ENCODE measurements at regions not wholly inside any gene's neighbourhood (a gene's known extent, or its start where the extent isn't known, plus 50 kb on each side); places are given as distances from the start of the nearest gene placed in this dataset.

GRCh38 chr1:22343456-22344328, 108.0 kb upstream of the ZBTB40 start:
- no peak for TF ChIP-seq CTCF (IDR thresholded peaks at IDR 0.05; ENCODE audit: low read depth, low read length)

GRCh38 chr1:22344329-22344630, 107.4 kb upstream of the ZBTB40 start:
- no peak overlapping the region for H3K4me3 ChIP-seq (ENCODE audit: low read depth, low read length)
- no peak for TF ChIP-seq CTCF (IDR thresholded peaks at IDR 0.05; ENCODE audit: low read depth, low read length)

More at GRCh38 chr1:22343456-22344328, 108.0 kb upstream of the ZBTB40 start:
- no peak overlapping the region for H3K4me3 ChIP-seq (ENCODE audit: low read depth, low read length)

GRCh38 chr1:22344851-22345560, 106.6 kb upstream of the ZBTB40 start:
- no peak overlapping the region for H3K4me3 ChIP-seq (ENCODE audit: low read depth, low read length)
- no peak for TF ChIP-seq CTCF (IDR thresholded peaks at IDR 0.05; ENCODE audit: low read depth, low read length)

GRCh38 chr1:22347854-22348760, 103.5 kb upstream of the ZBTB40 start:
- no peak overlapping the region for H3K4me3 ChIP-seq (ENCODE audit: low read depth, low read length)
- no peak for TF ChIP-seq CTCF (IDR thresholded peaks at IDR 0.05; ENCODE audit: low read depth, low read length)

GRCh38 chr1:22349362-22350043, 102.1 kb upstream of the ZBTB40 start:
- TF ChIP-seq CTCF (IDR thresholded peaks at IDR 0.05; ENCODE audit: low read depth, low read length), result no peak
- H3K4me3 ChIP-seq (ENCODE audit: low read depth, low read length), result no peak overlapping the region

GRCh38 chr1:22350171-22350923, 101.3 kb upstream of the ZBTB40 start:
- no peak overlapping the region for H3K4me3 ChIP-seq (ENCODE audit: low read depth, low read length)
- TF ChIP-seq CTCF (IDR thresholded peaks at IDR 0.05; ENCODE audit: low read depth, low read length), result no peak
